ENCODE measurements at regions not wholly inside any gene's neighbourhood (a gene's known extent, or its start where the extent isn't known, plus 50 kb on each side); places are given as distances from the start of the nearest gene placed in this dataset.
"Not testable (repeated sequence)": the region's sequence is repeated elsewhere in the genome, so short reads cannot be mapped to it uniquely, and the experiment has no call there.

DNA sequence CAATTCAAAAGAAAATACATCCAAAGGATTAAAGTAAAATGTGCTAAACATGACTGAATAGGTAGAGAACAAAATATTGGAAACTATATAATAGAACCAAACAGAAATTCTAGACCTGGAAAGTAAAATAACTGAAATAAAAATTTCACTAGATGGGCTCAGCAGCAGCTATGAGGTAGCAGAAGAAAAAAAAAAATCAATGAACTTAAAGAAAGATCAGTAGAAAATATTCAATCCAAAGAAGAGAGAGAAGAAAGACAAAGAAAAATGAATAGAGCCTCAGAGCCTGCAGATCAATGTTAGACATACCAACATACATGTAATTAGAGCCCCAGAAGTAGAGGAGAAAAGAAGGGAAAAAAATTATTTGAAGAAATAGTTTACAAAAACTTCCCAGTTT, 129.6 kb upstream of the RNF32 start:
- no peak overlapping the region for H3K27ac ChIP-seq
- TF ChIP-seq, protein P1, sequence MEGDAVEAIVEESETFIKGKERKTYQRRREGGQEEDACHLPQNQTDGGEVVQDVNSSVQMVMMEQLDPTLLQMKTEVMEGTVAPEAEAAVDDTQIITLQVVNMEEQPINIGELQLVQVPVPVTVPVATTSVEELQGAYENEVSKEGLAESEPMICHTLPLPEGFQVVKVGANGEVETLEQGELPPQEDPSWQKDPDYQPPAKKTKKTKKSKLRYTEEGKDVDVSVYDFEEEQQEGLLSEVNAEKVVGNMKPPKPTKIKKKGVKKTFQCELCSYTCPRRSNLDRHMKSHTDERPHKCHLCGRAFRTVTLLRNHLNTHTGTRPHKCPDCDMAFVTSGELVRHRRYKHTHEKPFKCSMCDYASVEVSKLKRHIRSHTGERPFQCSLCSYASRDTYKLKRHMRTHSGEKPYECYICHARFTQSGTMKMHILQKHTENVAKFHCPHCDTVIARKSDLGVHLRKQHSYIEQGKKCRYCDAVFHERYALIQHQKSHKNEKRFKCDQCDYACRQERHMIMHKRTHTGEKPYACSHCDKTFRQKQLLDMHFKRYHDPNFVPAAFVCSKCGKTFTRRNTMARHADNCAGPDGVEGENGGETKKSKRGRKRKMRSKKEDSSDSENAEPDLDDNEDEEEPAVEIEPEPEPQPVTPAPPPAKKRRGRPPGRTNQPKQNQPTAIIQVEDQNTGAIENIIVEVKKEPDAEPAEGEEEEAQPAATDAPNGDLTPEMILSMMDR (conservative IDR thresholded peaks at IDR 0.05; ENCODE audit: low read depth) = no peak
- POLR2A ChIA-PET (ENCODE audit: low non-redundant PET) = no interaction called here
- no peak for DNase-seq (ENCODE audit: low spot score)
- CTCF ChIA-PET = no interaction called here

DNA sequence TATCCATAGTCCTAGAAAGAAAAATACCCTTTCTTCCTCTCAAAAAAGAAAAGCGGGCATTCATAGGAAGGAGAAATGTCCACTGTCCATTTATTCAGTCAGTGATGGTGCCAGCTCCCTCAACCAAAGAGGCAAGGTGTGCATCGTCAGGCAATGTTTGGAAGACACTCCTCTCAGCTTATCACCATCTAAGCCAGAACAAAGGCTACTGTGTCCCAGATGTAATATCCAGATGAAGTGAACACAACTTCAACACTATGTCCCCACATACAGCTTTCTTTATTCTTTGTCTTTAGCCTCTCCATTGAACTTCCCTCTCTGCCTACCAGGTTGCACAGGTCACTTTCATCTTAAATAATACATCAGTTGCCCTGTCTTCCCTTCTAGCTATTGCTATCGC, 131.4 kb upstream of the RNF32 start:
- ChIA-PET CTCF (no interaction called here), POLR2A (ENCODE audit: low non-redundant PET) (no interaction called here)
- TF ChIP-seq, protein P1 (conservative IDR thresholded peaks at IDR 0.05; ENCODE audit: low read depth) = no peak
- DNase-seq (ENCODE audit: low spot score) = no peak
- H3K27ac ChIP-seq = no peak overlapping the region

DNA sequence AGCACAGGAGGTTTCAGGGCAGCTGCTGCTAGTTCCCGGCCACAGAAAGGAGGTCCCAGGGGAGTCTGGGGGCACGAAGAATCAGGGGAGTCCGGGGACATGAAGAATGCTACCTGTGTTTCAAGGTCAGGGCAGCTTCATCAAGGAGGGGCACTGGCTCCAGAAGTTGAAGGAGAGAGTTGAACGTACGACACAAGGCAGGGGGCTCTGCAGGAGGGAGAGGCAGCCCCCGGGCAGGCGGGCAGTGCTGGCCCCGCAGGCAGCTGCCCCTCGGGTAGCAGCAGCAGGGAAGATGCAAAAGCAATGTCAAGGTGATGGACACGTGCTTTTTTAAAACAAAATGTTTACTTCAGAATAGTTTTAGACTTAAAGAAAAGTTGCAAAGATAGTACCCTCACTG, 134.7 kb upstream of the RNF32 start:
- CTCF ChIA-PET = interaction anchor here (0.7 kb wide), 1 partner anchor 588 kb away, joined by 3 read pairs; no protein-coding TSS in a partner anchor
- no peak overlapping the region for H3K27ac ChIP-seq
- DNase-seq (ENCODE audit: low spot score) = no peak
- TF ChIP-seq, protein P1 (conservative IDR thresholded peaks at IDR 0.05; ENCODE audit: low read depth) = no peak
- POLR2A ChIA-PET (ENCODE audit: low non-redundant PET) = no interaction called here

DNA sequence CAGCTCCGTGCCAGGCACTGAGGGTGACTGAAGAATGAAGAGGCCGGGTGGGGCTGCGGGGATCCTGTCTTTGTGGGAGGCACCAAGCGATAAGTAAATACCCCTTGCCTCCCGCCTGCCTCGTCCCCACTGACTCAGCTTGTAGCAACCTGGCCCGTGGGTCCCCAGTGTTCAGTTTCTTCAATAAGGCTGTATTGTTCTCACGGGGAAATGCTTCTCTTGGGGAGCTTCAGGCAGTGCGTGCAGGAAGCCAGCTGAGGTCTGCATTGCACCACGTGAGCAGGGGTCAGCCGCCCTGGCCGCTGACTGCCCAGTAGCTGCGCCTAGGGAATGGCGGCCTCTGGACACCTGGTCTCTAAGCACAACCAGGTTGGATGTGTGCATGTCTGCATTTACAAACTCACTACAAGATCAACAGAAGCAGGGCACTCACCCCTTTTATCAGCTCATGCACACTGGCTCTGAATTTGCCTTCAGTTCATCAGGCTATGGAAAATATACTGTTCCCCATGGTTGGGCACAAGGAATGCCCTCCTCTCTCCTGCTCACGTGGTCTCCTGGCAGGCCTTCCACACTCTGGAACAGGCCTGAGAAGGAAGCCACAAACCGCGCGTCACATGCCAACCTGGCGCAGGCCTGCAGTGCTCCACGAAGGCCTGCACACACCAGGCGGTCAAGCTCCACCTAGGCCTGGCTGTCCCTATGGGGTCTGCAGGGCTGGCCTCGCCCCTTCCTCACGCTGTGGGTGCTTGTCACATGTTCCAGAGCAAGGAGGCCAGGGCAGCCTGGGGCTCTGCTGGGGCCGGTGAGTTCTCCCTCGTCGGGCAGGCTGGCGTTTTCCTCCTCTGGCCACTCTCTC, 135.7 kb upstream of the RNF32 start:
- H3K27ac ChIP-seq = no peak overlapping the region
- CTCF ChIA-PET = interaction anchor here (0.7 kb wide), 1 partner anchor 587 kb away, joined by 3 read pairs; no protein-coding TSS in a partner anchor
- TF ChIP-seq, protein P1 (conservative IDR thresholded peaks at IDR 0.05; ENCODE audit: low read depth) = no peak
- DNase-seq (ENCODE audit: low spot score) = no peak
- POLR2A ChIA-PET (ENCODE audit: low non-redundant PET) = no interaction called here

DNA sequence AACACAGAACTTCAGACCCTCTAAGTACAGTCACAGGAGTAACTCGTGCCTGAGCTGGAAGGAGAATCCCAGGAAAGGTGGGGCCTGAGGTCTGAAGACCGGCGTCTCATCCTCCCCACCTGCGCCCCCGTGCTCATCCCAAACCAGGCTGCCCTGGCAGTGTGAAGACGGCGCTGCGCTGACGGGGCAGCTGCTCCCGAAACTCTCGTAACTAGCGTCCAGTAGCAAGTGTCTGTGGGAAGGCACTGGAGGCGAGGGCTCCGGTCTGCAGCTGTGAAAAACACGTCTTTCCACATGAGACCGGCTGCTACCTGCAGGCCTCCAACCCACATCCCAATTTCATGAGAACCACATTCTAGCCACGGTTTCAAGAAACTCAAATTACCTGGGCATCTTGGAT, 136.6 kb upstream of the RNF32 start:
- DNase-seq (ENCODE audit: low spot score) = no peak
- TF ChIP-seq, protein P1 (conservative IDR thresholded peaks at IDR 0.05; ENCODE audit: low read depth) = no peak
- no peak overlapping the region for H3K27ac ChIP-seq
- CTCF ChIA-PET = no interaction called here
- POLR2A ChIA-PET (ENCODE audit: low non-redundant PET) = no interaction called here

DNA sequence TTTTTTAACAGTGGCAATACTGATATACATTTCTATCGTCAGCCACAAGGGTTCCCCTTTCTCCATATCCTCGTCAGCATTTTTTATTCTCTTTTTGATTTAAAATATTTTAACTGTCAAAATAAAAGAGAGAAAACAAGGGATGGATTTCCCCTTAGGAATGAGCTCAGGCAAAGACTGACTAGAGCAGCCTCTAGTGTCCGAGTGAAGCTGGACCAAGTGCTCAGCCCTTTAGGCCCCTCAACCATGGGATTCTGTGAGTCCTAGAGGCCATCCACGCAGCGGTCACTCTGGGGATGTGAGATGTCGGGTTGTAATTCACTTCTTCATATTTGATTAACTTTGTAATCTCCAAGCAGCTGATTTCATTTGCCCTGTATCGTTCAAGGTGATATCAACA, 137.4 kb upstream of the RNF32 start:
- ChIA-PET POLR2A (ENCODE audit: low non-redundant PET) (no interaction called here), CTCF (no interaction called here)
- no peak overlapping the region for H3K27ac ChIP-seq
- TF ChIP-seq, protein P1 (conservative IDR thresholded peaks at IDR 0.05; ENCODE audit: low read depth) = no peak
- no peak for DNase-seq (ENCODE audit: low spot score)

DNA sequence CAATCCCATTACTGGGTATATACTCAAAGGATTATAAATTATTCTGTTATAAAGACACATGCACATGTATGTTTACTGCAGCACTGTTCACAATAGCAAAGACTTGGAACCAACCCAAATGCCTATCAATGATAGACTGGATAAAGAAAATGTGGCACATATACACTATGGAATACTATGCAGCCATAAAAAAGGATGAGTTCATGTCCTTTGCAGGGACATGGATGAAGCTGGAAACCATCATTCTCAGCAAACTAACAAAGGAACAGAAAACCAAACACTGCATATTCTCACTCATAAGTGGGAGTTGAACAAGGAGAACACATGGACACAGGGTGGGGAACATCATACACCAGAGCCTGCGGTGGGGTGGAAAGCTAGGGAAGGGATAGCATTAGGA, 138.8 kb upstream of the RNF32 start:
- POLR2A ChIA-PET (ENCODE audit: low non-redundant PET); CTCF ChIA-PET; DNase-seq (ENCODE audit: low spot score); H3K27ac ChIP-seq: not testable (repeated sequence)

Measured in RWPE1 (cell line).